ENCODE measurements at regions not wholly inside any gene's neighbourhood (a gene's known extent, or its start where the extent isn't known, plus 50 kb on each side); places are given as distances from the start of the nearest gene placed in this dataset.

GRCh38 chr3:7793786-7794185, 707.8 kb upstream of the LMCD1 start:
- ChIA-PET POLR2A (no interaction called here), CTCF (no interaction called here)
- Mint-ChIP-seq H3K4me1 (no peaks in the 10 kb centered on the region), H3K36me3 (ENCODE audit: low read depth) (no peaks in the 10 kb centered on the region), H3K27me3 (no peaks in the 10 kb centered on the region), H3K27ac (no peak overlapping the region), H3K4me3 (no peak overlapping the region), H3K9me3 (peaks cover 7% of the 10 kb centered on the region)
- no peak for DNase-seq

GRCh38 chr3:7798276-7798675, 703.3 kb upstream of the LMCD1 start:
- no peak overlapping the region for H3K4me3 Mint-ChIP-seq
- ChIA-PET CTCF (no interaction called here), POLR2A (no interaction called here)
- no peaks in the 10 kb centered on the region for H3K36me3 Mint-ChIP-seq (ENCODE audit: low read depth)
- no peaks in the 10 kb centered on the region for H3K4me1 Mint-ChIP-seq
- no peaks in the 10 kb centered on the region for H3K27me3 Mint-ChIP-seq
- H3K27ac Mint-ChIP-seq: no peak overlapping the region
- DNase-seq: no peak
- no peaks in the 10 kb centered on the region for H3K9me3 Mint-ChIP-seq

GRCh38 chr3:7800006-7800780, 701.4 kb upstream of the LMCD1 start:
- POLR2A ChIA-PET: no interaction called here
- DNase-seq: no peak

GRCh38 chr3:7812490-7812889, 689.1 kb upstream of the LMCD1 start:
- no peak overlapping the region for H3K27ac Mint-ChIP-seq
- H3K27me3 Mint-ChIP-seq: no peaks in the 10 kb centered on the region
- peaks cover 5% of the 10 kb centered on the region for H3K9me3 Mint-ChIP-seq
- H3K4me1 Mint-ChIP-seq: no peaks in the 10 kb centered on the region
- H3K36me3 Mint-ChIP-seq (ENCODE audit: low read depth): no peaks in the 10 kb centered on the region
- no peak for DNase-seq
- CTCF ChIA-PET: no interaction called here
- POLR2A ChIA-PET: no interaction called here
- no peak overlapping the region for H3K4me3 Mint-ChIP-seq

More at GRCh38 chr3:7800006-7800780, 701.4 kb upstream of the LMCD1 start:
- H3K9me3 Mint-ChIP-seq: no peaks in the 10 kb centered on the region
- H3K27ac Mint-ChIP-seq: no peak overlapping the region
- H3K36me3 Mint-ChIP-seq (ENCODE audit: low read depth): no peaks in the 10 kb centered on the region
- H3K4me3 Mint-ChIP-seq: no peak overlapping the region
- CTCF ChIA-PET: no interaction called here
- H3K27me3 Mint-ChIP-seq: no peaks in the 10 kb centered on the region
- no peaks in the 10 kb centered on the region for H3K4me1 Mint-ChIP-seq

- H3K4me1 Mint-ChIP-seq: no peaks in the 10 kb centered on the region
- no peaks in the 10 kb centered on the region for H3K27me3 Mint-ChIP-seq
- ChIA-PET CTCF (no interaction called here), POLR2A (no interaction called here)
- H3K27ac Mint-ChIP-seq: no peak overlapping the region
- H3K9me3 Mint-ChIP-seq: peaks cover 5% of the 10 kb centered on the region
- H3K36me3 Mint-ChIP-seq (ENCODE audit: low read depth): no peaks in the 10 kb centered on the region
- no peak overlapping the region for H3K4me3 Mint-ChIP-seq
- DNase-seq: no peak
These were observed 688.3 kb upstream of the LMCD1 start for GRCh38 chr3:7813365-7813764.

- no peak overlapping the region for H3K4me3 Mint-ChIP-seq
- no peak for DNase-seq
- ChIA-PET CTCF (no interaction called here), POLR2A (no interaction called here)
- no peaks in the 10 kb centered on the region for H3K4me1 Mint-ChIP-seq
- H3K9me3 Mint-ChIP-seq: peaks cover 6% of the 10 kb centered on the region
- no peaks in the 10 kb centered on the region for H3K27me3 Mint-ChIP-seq
- no peak overlapping the region for H3K27ac Mint-ChIP-seq
- H3K36me3 Mint-ChIP-seq (ENCODE audit: low read depth): no peaks in the 10 kb centered on the region
These were observed 684.4 kb upstream of the LMCD1 start for GRCh38 chr3:7817239-7817638.

GRCh38 chr3:7820969-7821368, 680.7 kb upstream of the LMCD1 start:
- Mint-ChIP-seq H3K4me1 (no peaks in the 10 kb centered on the region), H3K27ac (no peak overlapping the region), H3K27me3 (no peaks in the 10 kb centered on the region), H3K4me3 (no peak overlapping the region), H3K9me3 (peaks cover 25% of the 10 kb centered on the region), H3K36me3 (ENCODE audit: low read depth) (no peaks in the 10 kb centered on the region)
- CTCF ChIA-PET: no interaction called here
- POLR2A ChIA-PET: no interaction called here
- no peak for DNase-seq

GRCh38 chr3:7821858-7822257, 679.8 kb upstream of the LMCD1 start:
- no peaks in the 10 kb centered on the region for H3K27me3 Mint-ChIP-seq
- peaks cover 30% of the 10 kb centered on the region for H3K9me3 Mint-ChIP-seq
- H3K4me3 Mint-ChIP-seq: no peak overlapping the region
- CTCF ChIA-PET: no interaction called here
- POLR2A ChIA-PET: no interaction called here
- H3K4me1 Mint-ChIP-seq: no peaks in the 10 kb centered on the region
- no peak overlapping the region for H3K27ac Mint-ChIP-seq
- H3K36me3 Mint-ChIP-seq (ENCODE audit: low read depth): no peaks in the 10 kb centered on the region
- DNase-seq: no peak

- ChIA-PET CTCF (no interaction called here), POLR2A (no interaction called here)
- Mint-ChIP-seq H3K4me1 (no peaks in the 10 kb centered on the region), H3K27ac (no peak overlapping the region), H3K9me3 (peaks cover 7% of the 10 kb centered on the region), H3K27me3 (peaks cover 2% of the 10 kb centered on the region), H3K36me3 (ENCODE audit: low read depth) (no peaks in the 10 kb centered on the region), H3K4me3 (no peak overlapping the region)
- DNase-seq: no peak
These were observed 660.2 kb upstream of the LMCD1 start for GRCh38 chr3:7841451-7841850.

- Mint-ChIP-seq H3K4me1 (no peaks in the 10 kb centered on the region), H3K27ac (no peak overlapping the region), H3K27me3 (peaks cover 2% of the 10 kb centered on the region), H3K36me3 (ENCODE audit: low read depth) (no peaks in the 10 kb centered on the region), H3K4me3 (no peak overlapping the region), H3K9me3 (peaks cover 7% of the 10 kb centered on the region)
- POLR2A ChIA-PET: no interaction called here
- no peak for DNase-seq
- CTCF ChIA-PET: interaction anchor here (1.0 kb wide), 1 partner anchor 258 kb away, joined by 3 read pairs; no protein-coding TSS in a partner anchor
These were observed 658.2 kb upstream of the LMCD1 start for GRCh38 chr3:7843441-7843840.

GRCh38 chr3:7847021-7847420, 654.6 kb upstream of the LMCD1 start:
- Mint-ChIP-seq H3K36me3 (ENCODE audit: low read depth) (no peaks in the 10 kb centered on the region), H3K9me3 (peaks cover 4% of the 10 kb centered on the region), H3K27me3 (peaks cover 1% of the 10 kb centered on the region), H3K4me3 (no peak overlapping the region), H3K27ac (no peak overlapping the region), H3K4me1 (no peaks in the 10 kb centered on the region)
- ChIA-PET CTCF (interaction anchor here (1.0 kb wide), 1 partner anchor 570 kb away, joined by 3 read pairs; no protein-coding TSS in a partner anchor), POLR2A (no interaction called here)
- no peak for DNase-seq

- H3K9me3 Mint-ChIP-seq: peaks cover 2% of the 10 kb centered on the region
- H3K27ac Mint-ChIP-seq: no peak overlapping the region
- no peaks in the 10 kb centered on the region for H3K27me3 Mint-ChIP-seq
- no peak for DNase-seq
- H3K4me1 Mint-ChIP-seq: no peaks in the 10 kb centered on the region
- POLR2A ChIA-PET: no interaction called here
- no peak overlapping the region for H3K4me3 Mint-ChIP-seq
- no peaks in the 10 kb centered on the region for H3K36me3 Mint-ChIP-seq (ENCODE audit: low read depth)
- CTCF ChIA-PET: interaction anchor here (1.0 kb wide), 1 partner anchor 570 kb away, joined by 3 read pairs; no protein-coding TSS in a partner anchor
These were observed 654.1 kb upstream of the LMCD1 start for GRCh38 chr3:7847521-7847920.

GRCh38 chr3:7854266-7854665, 647.4 kb upstream of the LMCD1 start:
- CTCF ChIA-PET: no interaction called here
- Mint-ChIP-seq H3K27ac (no peak overlapping the region), H3K4me1 (no peaks in the 10 kb centered on the region), H3K36me3 (ENCODE audit: low read depth) (no peaks in the 10 kb centered on the region), H3K9me3 (peaks cover 4% of the 10 kb centered on the region), H3K27me3 (no peaks in the 10 kb centered on the region), H3K4me3 (no peak overlapping the region)
- no peak for DNase-seq
- POLR2A ChIA-PET: no interaction called here

- Mint-ChIP-seq H3K4me3 (no peak overlapping the region), H3K36me3 (ENCODE audit: low read depth) (no peaks in the 10 kb centered on the region), H3K27ac (no peak overlapping the region), H3K4me1 (no peaks in the 10 kb centered on the region), H3K9me3 (peaks cover 5% of the 10 kb centered on the region), H3K27me3 (no peaks in the 10 kb centered on the region)
- no peak for DNase-seq
- POLR2A ChIA-PET: no interaction called here
- CTCF ChIA-PET: no interaction called here
These were observed 646.9 kb upstream of the LMCD1 start for GRCh38 chr3:7854721-7855120.
